ENCODE measurements at regions not wholly inside any gene's neighbourhood (a gene's known extent, or its start where the extent isn't known, plus 50 kb on each side); places are given as distances from the start of the nearest gene placed in this dataset.

GRCh38 chr9:105143136-105143430, 101.4 kb upstream of the SLC44A1 start:
- TF ChIP-seq CTCF (IDR thresholded peaks at IDR 0.05) (no peak), EP300 (IDR thresholded peaks at IDR 0.05) (no peak), POLR2AphosphoS5 (IDR thresholded peaks at IDR 0.05) (no peak), POLR2A (IDR thresholded peaks at IDR 0.05) (no peak)

Measured in upper lobe of left lung (tissue), 4 donors.